ENCODE measurements at regions not wholly inside any gene's neighbourhood (a gene's known extent, or its start where the extent isn't known, plus 50 kb on each side); places are given as distances from the start of the nearest gene placed in this dataset.
A peak's percentile ranks its signal among the peaks of the same experiment; 100 is the strongest.

GRCh38 chr3:168249550-168250414, 154.1 kb upstream of the GOLIM4 start:
- Histone ChIP-seq H3K4me3 (replicated peaks; ENCODE audit: low read depth, low read length) (peak overlapping the region; percentile 72), H3K36me3 (ENCODE audit: control insufficient read depth, insufficient read depth, low read length) (no peaks in the 10 kb centered on the region), H3K27me3 (replicated peaks; ENCODE audit: control insufficient read depth, insufficient read depth, low read length) (no peaks in the 10 kb centered on the region)
- DNase-seq (ENCODE audit: extremely low read depth, insufficient read length), result peak; percentile 88
- TF ChIP-seq, protein P1, sequence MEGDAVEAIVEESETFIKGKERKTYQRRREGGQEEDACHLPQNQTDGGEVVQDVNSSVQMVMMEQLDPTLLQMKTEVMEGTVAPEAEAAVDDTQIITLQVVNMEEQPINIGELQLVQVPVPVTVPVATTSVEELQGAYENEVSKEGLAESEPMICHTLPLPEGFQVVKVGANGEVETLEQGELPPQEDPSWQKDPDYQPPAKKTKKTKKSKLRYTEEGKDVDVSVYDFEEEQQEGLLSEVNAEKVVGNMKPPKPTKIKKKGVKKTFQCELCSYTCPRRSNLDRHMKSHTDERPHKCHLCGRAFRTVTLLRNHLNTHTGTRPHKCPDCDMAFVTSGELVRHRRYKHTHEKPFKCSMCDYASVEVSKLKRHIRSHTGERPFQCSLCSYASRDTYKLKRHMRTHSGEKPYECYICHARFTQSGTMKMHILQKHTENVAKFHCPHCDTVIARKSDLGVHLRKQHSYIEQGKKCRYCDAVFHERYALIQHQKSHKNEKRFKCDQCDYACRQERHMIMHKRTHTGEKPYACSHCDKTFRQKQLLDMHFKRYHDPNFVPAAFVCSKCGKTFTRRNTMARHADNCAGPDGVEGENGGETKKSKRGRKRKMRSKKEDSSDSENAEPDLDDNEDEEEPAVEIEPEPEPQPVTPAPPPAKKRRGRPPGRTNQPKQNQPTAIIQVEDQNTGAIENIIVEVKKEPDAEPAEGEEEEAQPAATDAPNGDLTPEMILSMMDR (IDR thresholded peaks at IDR 0.05; ENCODE audit: insufficient read depth, low read length, poor library complexity, severe bottlenecking), result peak; percentile 48

DNA sequence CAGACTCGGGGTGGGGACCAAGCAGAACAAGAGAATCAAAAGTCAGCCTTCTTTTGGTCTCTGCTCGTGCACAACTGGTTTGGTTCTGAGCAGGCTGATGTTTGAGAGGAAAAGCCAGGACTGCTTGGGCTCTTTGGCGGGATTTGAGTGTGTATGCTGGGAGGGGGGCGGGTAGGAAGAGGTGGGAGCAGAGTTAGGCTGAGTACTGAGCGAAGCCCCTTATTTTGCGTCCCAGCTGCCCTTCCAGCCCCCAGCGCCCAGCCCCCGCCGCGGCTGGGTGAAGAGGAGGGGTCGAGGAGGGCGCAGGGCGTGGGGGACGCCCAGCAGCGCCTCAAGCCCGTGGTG, 153.5 kb upstream of the GOLIM4 start:
- TF ChIP-seq, protein P1 (IDR thresholded peaks at IDR 0.05; ENCODE audit: insufficient read depth, low read length, poor library complexity, severe bottlenecking), result no peak
- H3K36me3 ChIP-seq (ENCODE audit: control insufficient read depth, insufficient read depth, low read length), result no peaks in the 10 kb centered on the region
- H3K27me3 ChIP-seq (replicated peaks; ENCODE audit: control insufficient read depth, insufficient read depth, low read length), result no peaks in the 10 kb centered on the region
- DNase-seq (ENCODE audit: extremely low read depth, insufficient read length), result no peak
- H3K4me3 ChIP-seq (replicated peaks; ENCODE audit: low read depth, low read length), result peak overlapping the region; percentile 72

GRCh38 chr3:168248383-168249204, 152.9 kb upstream of the GOLIM4 start:
- Histone ChIP-seq H3K36me3 (ENCODE audit: control insufficient read depth, insufficient read depth, low read length) (no peaks in the 10 kb centered on the region), H3K4me3 (replicated peaks; ENCODE audit: low read depth, low read length) (peak overlapping the region; percentile 72), H3K27me3 (replicated peaks; ENCODE audit: control insufficient read depth, insufficient read depth, low read length) (no peaks in the 10 kb centered on the region)
- peak; percentile 38 for DNase-seq (ENCODE audit: extremely low read depth, insufficient read length)
- TF ChIP-seq, protein P1 (IDR thresholded peaks at IDR 0.05; ENCODE audit: insufficient read depth, low read length, poor library complexity, severe bottlenecking), result no peak

GRCh38 chr3:168241156-168241555, 145.4 kb upstream of the GOLIM4 start:
- no peaks in the 10 kb centered on the region for H3K27me3 ChIP-seq (replicated peaks; ENCODE audit: control insufficient read depth, insufficient read depth, low read length)
- H3K4me3 ChIP-seq (replicated peaks; ENCODE audit: low read depth, low read length), result no peak overlapping the region
- H3K36me3 ChIP-seq (ENCODE audit: control insufficient read depth, insufficient read depth, low read length), result no peaks in the 10 kb centered on the region
- DNase-seq (ENCODE audit: extremely low read depth, insufficient read length), result no peak
- TF ChIP-seq, protein P1 (IDR thresholded peaks at IDR 0.05; ENCODE audit: insufficient read depth, low read length, poor library complexity, severe bottlenecking), result no peak

DNA sequence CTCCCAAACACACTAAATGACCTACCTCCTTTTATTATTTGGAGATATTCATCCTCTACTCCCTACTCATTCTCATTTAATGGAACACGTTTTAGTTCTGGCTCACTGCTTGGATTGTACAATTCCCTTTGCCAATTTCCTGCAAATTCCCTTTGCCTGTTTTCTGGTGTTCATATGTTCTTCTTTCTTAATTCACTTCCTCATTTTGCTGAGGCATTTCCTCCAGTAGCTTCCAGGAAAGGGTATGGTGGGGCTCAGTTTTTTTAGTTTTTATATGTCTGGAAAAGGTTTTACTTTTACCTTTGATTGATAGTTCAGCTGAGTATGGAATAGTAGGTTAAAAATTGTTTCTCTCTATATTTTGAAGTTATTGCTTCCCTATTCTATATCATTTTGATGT, 143.6 kb upstream of the GOLIM4 start:
- TF ChIP-seq, protein P1 (IDR thresholded peaks at IDR 0.05; ENCODE audit: insufficient read depth, low read length, poor library complexity, severe bottlenecking), result no peak
- H3K4me3 ChIP-seq (replicated peaks; ENCODE audit: low read depth, low read length), result no peak overlapping the region
- no peaks in the 10 kb centered on the region for H3K36me3 ChIP-seq (ENCODE audit: control insufficient read depth, insufficient read depth, low read length)
- H3K27me3 ChIP-seq (replicated peaks; ENCODE audit: control insufficient read depth, insufficient read depth, low read length), result no peaks in the 10 kb centered on the region
- no peak for DNase-seq (ENCODE audit: extremely low read depth, insufficient read length)

Measured in GM06990 (cell line).